GM23338 (cell line): ENCODE measurements at regions not wholly inside any gene's neighbourhood (a gene's known extent, or its start where the extent isn't known, plus 50 kb on each side); places are given as distances from the start of the nearest gene placed in this dataset.
"Not testable (repeated sequence)": the region's sequence is repeated elsewhere in the genome, so short reads cannot be mapped to it uniquely, and the experiment has no call there.

Source experiments
- ATAC-seq: fragments of 200-7000 bp; cut with Tn5 transposase; 3 replicates; pipeline ENCODE4 v1.9.1; 2020
- DNase-seq: peaks from one replicate; pipeline ENCODE4 v3.0.0-alpha.2; 2015; ENCODE audit warnings: low spot score
- H2AFZ ChIP-seq: fragments of 200-600 bp; sonication (generic); 2 replicates; pipeline ENCODE4 v1.8.0; 2016; ENCODE audit warnings: antibody characterized with exemption, mild to moderate bottlenecking, moderate library complexity
- H3F3A ChIP-seq: fragments of 200-600 bp; sonication (generic); replicated peaks from 2 replicates; pipeline ENCODE4 v1.8.0; 2017; ENCODE audit warnings: antibody characterized with exemption, mixed run types, low read depth
- H3K27ac ChIP-seq: fragments of 200-600 bp; sonication (generic); 2 replicates; pipeline ENCODE4 v1.6.1; 2016; ENCODE audit warnings: low read depth
- H3K27me3 ChIP-seq: fragments of 200-600 bp; sonication (generic); 2 replicates; pipeline ENCODE4 v1.8.0; 2016; ENCODE audit warnings: mild to moderate bottlenecking, mixed run types, moderate library complexity; ENCODE audit not compliant: insufficient read depth
- H3K36me3 ChIP-seq: fragments of 200-600 bp; sonication (generic); 2 replicates; pipeline ENCODE4 v1.8.0; 2016; ENCODE audit warnings: mild to moderate bottlenecking; ENCODE audit not compliant: insufficient read depth
- H3K4me1 ChIP-seq: fragments of 200-600 bp; sonication (generic); 2 replicates; pipeline ENCODE4 v1.8.0; 2016; ENCODE audit warnings: mild to moderate bottlenecking, moderate library complexity; ENCODE audit not compliant: insufficient read depth
- H3K4me2 ChIP-seq: fragments of 200-600 bp; sonication (generic); 2 replicates; pipeline ENCODE4 v1.7.1; 2017; ENCODE audit warnings: mixed run types
- H3K4me3 ChIP-seq: fragments of 200-600 bp; sonication (generic); 2 replicates; pipeline ENCODE4 v1.6.1; 2016; ENCODE audit warnings: mixed run types
- H3K79me2 ChIP-seq: fragments of 200-600 bp; sonication (generic); replicated peaks from 2 replicates; pipeline ENCODE4 v1.8.0; 2017; ENCODE audit warnings: mild to moderate bottlenecking; ENCODE audit not compliant: insufficient read depth
- H3K9me2 ChIP-seq: fragments of 200-600 bp; sonication (generic); 2 replicates; pipeline ENCODE4 v1.8.0; 2017; ENCODE audit not compliant: insufficient read depth
- H4K20me1 ChIP-seq: fragments of 200-600 bp; sonication (generic); replicated peaks from 2 replicates; pipeline ENCODE4 v1.8.0; 2017; ENCODE audit warnings: mild to moderate bottlenecking; ENCODE audit not compliant: insufficient read depth
- H3K27ac Mint-ChIP-seq: 2 replicates; pipeline ENCODE4 v1.8.0; 2020; ENCODE audit warnings: inconsistent platforms, mild to moderate bottlenecking, moderate library complexity, mixed read lengths
- H3K27me3 Mint-ChIP-seq: 3 replicates; pipeline ENCODE4 v1.8.0; 2022; ENCODE audit warnings: low read depth, mild to moderate bottlenecking, moderate library complexity, mixed read lengths, inconsistent platforms; ENCODE audit not compliant: insufficient read depth, poor library complexity
- H3K36me3 Mint-ChIP-seq: 3 replicates; pipeline ENCODE4 v1.8.0; 2021; ENCODE audit warnings: low read depth, mild to moderate bottlenecking, inconsistent platforms, moderate library complexity, mixed read lengths
- H3K4me1 Mint-ChIP-seq: 3 replicates; pipeline ENCODE4 v1.8.0; 2020; ENCODE audit warnings: mild to moderate bottlenecking, inconsistent platforms, mixed read lengths
- H3K4me3 Mint-ChIP-seq: 3 replicates; pipeline ENCODE4 v1.8.0; 2021; ENCODE audit warnings: moderate library complexity, mild to moderate bottlenecking, inconsistent platforms, mixed read lengths
- H3K9me3 Mint-ChIP-seq: 3 replicates; pipeline ENCODE4 v1.8.0; 2020; ENCODE audit warnings: moderate library complexity, mild to moderate bottlenecking, inconsistent platforms, mixed read lengths
- CREB1 ChIP-seq: fragments of 250-450 bp; sonication (Bioruptor Pico); IDR thresholded peaks from 2 replicates; pipeline ENCODE4 v1.5.0; 2020; ENCODE audit warnings: low read depth, mild to moderate bottlenecking, moderate library complexity
- NANOG ChIP-seq: IDR thresholded peaks from 2 replicates; pipeline ENCODE4 v1.6.1; 2016; ENCODE audit warnings: antibody characterized with exemption, borderline replicate concordance
- REST ChIP-seq: IDR thresholded peaks from one replicate; pipeline ENCODE4 v1.6.1; 2018; ENCODE audit warnings: antibody characterized with exemption; ENCODE audit not compliant: unreplicated experiment
- ZNF462 ChIP-seq: fragments of 250-450 bp; sonication (Bioruptor Pico); IDR thresholded peaks from 2 replicates; pipeline ENCODE4 v1.5.0; 2020; ENCODE audit warnings: mild to moderate bottlenecking, moderate library complexity

GRCh38 chr9:7313389-7313788 is 486.2 kb downstream of the DMAC1 start (continued):
- no peak for TF ChIP-seq ZNF462 (CRISPR knock-in tag)
- TF ChIP-seq REST: no peak
- TF ChIP-seq CREB1 (CRISPR knock-in tag): no peak
- TF ChIP-seq NANOG: no peak

GRCh38 chr9:7309051-7309450 is 490.5 kb downstream of the DMAC1 start:
- not testable (repeated sequence) for H3K4me2 ChIP-seq, H3F3A ChIP-seq, H3K27ac ChIP-seq, H3K4me3 Mint-ChIP-seq, H3K4me1 Mint-ChIP-seq, H3K4me3 ChIP-seq, H3K27me3 Mint-ChIP-seq, H3K9me2 ChIP-seq, H2AFZ ChIP-seq, ATAC-seq, H3K36me3 ChIP-seq, H4K20me1 ChIP-seq, H3K4me1 ChIP-seq, H3K27me3 ChIP-seq, H3K79me2 ChIP-seq, H3K27ac Mint-ChIP-seq, DNase-seq
- Mint-ChIP-seq H3K36me3 (peaks cover 36% of the 10 kb centered on the region; the same call in 2 of the 3 replicates), H3K9me3 (peaks cover 65% of the 10 kb centered on the region)
